ENCODE measurements at regions not wholly inside any gene's neighbourhood (a gene's known extent, or its start where the extent isn't known, plus 50 kb on each side); places are given as distances from the start of the nearest gene placed in this dataset.

GRCh38 chr12:107361970-107362369 lies 268.6 kb upstream of the CRY1 start:
- Histone ChIP-seq H3K27ac (replicated peaks) (no peak overlapping the region), H3K4me3 (replicated peaks; ENCODE audit: insufficient read depth, low read length) (no peak overlapping the region), H3K27me3 (ENCODE audit: insufficient read depth, poor library complexity, severe bottlenecking) (no peaks in the 10 kb centered on the region)
- TF ChIP-seq GABPA (IDR thresholded peaks at IDR 0.05; ENCODE audit: low read depth) (no peak), POLR2AphosphoS5 (IDR thresholded peaks at IDR 0.05; ENCODE audit: low read depth) (no peak), REST (IDR thresholded peaks at IDR 0.05; ENCODE audit: insufficient replicate concordance, low read depth) (no peak), SPI1 (IDR thresholded peaks at IDR 0.05; ENCODE audit: borderline replicate concordance, low read depth) (no peak), CTCF (IDR thresholded peaks at IDR 0.05; ENCODE audit: insufficient read depth, low read length) (no peak)
- DNase-seq (ENCODE audit: low read depth in 1 of 2, low spot score in 1 of 2), result no peak

DNA sequence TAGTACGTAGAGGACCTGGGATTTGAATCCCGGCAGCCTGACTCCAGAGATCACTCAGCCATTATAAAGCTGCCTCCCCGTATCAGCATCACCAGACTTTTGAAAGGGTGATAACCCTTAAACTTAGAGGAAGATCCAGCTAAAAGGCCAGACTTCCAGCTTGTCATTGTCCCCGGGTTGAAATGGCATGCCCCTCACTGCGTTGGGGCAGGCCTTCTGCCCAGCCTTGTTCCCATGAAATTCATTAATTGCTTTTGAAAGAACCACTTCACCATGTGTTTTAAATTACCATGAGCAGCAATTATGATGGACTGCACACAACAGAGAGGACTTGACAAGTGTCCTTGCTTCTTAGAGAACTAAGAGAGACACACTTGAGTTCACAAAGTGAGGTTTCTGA lies 269.6 kb upstream of the CRY1 start:
- no peak for DNase-seq (ENCODE audit: low read depth in 1 of 2, low spot score in 1 of 2)
- H3K4me3 ChIP-seq (replicated peaks; ENCODE audit: insufficient read depth, low read length), result no peak overlapping the region
- H3K27me3 ChIP-seq (ENCODE audit: insufficient read depth, poor library complexity, severe bottlenecking), result no peaks in the 10 kb centered on the region
- no peak overlapping the region for H3K27ac ChIP-seq (replicated peaks)
- no peak for TF ChIP-seq GABPA (IDR thresholded peaks at IDR 0.05; ENCODE audit: low read depth)
- TF ChIP-seq CTCF (IDR thresholded peaks at IDR 0.05; ENCODE audit: insufficient read depth, low read length), result no peak
- TF ChIP-seq POLR2AphosphoS5 (IDR thresholded peaks at IDR 0.05; ENCODE audit: low read depth), result no peak
- no peak for TF ChIP-seq SPI1 (IDR thresholded peaks at IDR 0.05; ENCODE audit: borderline replicate concordance, low read depth)
- TF ChIP-seq REST (IDR thresholded peaks at IDR 0.05; ENCODE audit: insufficient replicate concordance, low read depth), result no peak

GRCh38 chr12:107364875-107365518 lies 271.6 kb upstream of the CRY1 start:
- Histone ChIP-seq H3K4me3 (replicated peaks; ENCODE audit: insufficient read depth, low read length) (no peak overlapping the region), H3K27ac (replicated peaks) (no peak overlapping the region), H3K27me3 (ENCODE audit: insufficient read depth, poor library complexity, severe bottlenecking) (no peaks in the 10 kb centered on the region)
- DNase-seq (ENCODE audit: low read depth in 1 of 2, low spot score in 1 of 2), result no peak
- TF ChIP-seq CTCF (IDR thresholded peaks at IDR 0.05; ENCODE audit: insufficient read depth, low read length), result no peak
- TF ChIP-seq SPI1 (IDR thresholded peaks at IDR 0.05; ENCODE audit: borderline replicate concordance, low read depth), result no peak
- TF ChIP-seq POLR2AphosphoS5 (IDR thresholded peaks at IDR 0.05; ENCODE audit: low read depth), result no peak
- TF ChIP-seq REST (IDR thresholded peaks at IDR 0.05; ENCODE audit: insufficient replicate concordance, low read depth), result no peak
- TF ChIP-seq GABPA (IDR thresholded peaks at IDR 0.05; ENCODE audit: low read depth), result no peak

Data from HL-60 (cell line).